Hepatocyte (in vitro differentiated cells): ENCODE measurements at regions not wholly inside any gene's neighbourhood (a gene's known extent, or its start where the extent isn't known, plus 50 kb on each side); places are given as distances from the start of the nearest gene placed in this dataset.
A peak's percentile ranks its signal among the peaks of the same experiment; 100 is the strongest.

Experiments used
- EZH2 ChIP-seq: fragments of 200-600 bp; sonication (generic); IDR thresholded peaks from 2 replicates; pipeline ENCODE4 v1.6.1; 2016; ENCODE audit warnings: antibody characterized with exemption, mild to moderate bottlenecking, borderline replicate concordance
- EZH2phosphoT487 ChIP-seq: fragments of 200-600 bp; sonication (generic); IDR thresholded peaks from one replicate; pipeline ENCODE4 v1.6.1; 2018; ENCODE audit warnings: antibody characterized with exemption, mild to moderate bottlenecking, low read depth, moderate library complexity; ENCODE audit not compliant: unreplicated experiment, severe bottlenecking
- TF ChIP-seq, protein P1 (sequence below): fragments of 200-600 bp; sonication (generic); IDR thresholded peaks from 2 replicates; pipeline ENCODE4 v1.5.1; 2016; ENCODE audit warnings: antibody characterized with exemption, mild to moderate bottlenecking; ENCODE audit not compliant: poor library complexity

DNA sequence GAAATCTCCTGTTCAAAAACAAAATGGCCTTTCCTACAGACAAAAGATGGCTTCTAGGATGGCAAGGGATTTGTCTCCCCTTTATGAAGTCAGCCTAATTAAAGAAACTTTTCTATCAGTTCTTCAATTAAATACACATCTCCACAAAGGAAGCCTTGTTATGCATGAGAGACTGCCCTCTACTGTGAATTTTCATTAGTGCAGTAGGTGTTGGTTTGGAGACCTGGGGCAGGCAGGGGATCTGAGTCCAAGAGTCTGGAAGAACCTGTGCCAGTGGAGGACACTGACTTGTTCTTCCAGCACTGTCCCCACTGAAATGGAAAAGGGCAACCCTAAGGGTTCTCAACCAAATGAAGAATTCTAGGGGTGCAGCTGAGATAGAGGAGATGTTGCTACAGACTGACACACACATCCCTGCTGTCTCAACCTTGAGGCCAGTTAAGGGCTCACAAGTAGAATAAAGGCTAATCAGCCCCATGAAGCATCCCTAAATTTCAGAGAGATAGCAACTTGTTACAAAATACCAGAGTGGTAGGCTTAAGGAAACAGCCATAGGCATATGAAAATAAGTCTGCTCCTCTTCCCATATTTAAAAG lies 174.0 kb upstream of the PRICKLE2 start:
- TF ChIP-seq, protein P1, sequence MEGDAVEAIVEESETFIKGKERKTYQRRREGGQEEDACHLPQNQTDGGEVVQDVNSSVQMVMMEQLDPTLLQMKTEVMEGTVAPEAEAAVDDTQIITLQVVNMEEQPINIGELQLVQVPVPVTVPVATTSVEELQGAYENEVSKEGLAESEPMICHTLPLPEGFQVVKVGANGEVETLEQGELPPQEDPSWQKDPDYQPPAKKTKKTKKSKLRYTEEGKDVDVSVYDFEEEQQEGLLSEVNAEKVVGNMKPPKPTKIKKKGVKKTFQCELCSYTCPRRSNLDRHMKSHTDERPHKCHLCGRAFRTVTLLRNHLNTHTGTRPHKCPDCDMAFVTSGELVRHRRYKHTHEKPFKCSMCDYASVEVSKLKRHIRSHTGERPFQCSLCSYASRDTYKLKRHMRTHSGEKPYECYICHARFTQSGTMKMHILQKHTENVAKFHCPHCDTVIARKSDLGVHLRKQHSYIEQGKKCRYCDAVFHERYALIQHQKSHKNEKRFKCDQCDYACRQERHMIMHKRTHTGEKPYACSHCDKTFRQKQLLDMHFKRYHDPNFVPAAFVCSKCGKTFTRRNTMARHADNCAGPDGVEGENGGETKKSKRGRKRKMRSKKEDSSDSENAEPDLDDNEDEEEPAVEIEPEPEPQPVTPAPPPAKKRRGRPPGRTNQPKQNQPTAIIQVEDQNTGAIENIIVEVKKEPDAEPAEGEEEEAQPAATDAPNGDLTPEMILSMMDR, result peak; percentile 73
- TF ChIP-seq EZH2phosphoT487 (no peak), EZH2 (no peak)
